T-helper 2 cell treated with Interferon-gamma antibody and Interleukin-4, amounts not matched to agents 100 ng/mL and 5 ng/mL, for 36 hours (primary cell): ENCODE measurements at regions not wholly inside any gene's neighbourhood (a gene's known extent, or its start where the extent isn't known, plus 50 kb on each side); places are given as distances from the start of the nearest gene placed in this dataset.

Experiments used
- intact Hi-C: fragments of 100-400 bp; cut with micrococcal nuclease; formaldehyde crosslinking; loops from one replicate; pipeline ENCODE4 v1.15.1; 2023

GRCh38 chr6:160899671-160900430, 91.7 kb upstream of the MAP3K4 start:
- intact Hi-C loops, result no loop called here

- intact Hi-C loops, result no loop called here
Observed at GRCh38 chr6:160911949-160912348, 79.6 kb upstream of the MAP3K4 start.

DNA sequence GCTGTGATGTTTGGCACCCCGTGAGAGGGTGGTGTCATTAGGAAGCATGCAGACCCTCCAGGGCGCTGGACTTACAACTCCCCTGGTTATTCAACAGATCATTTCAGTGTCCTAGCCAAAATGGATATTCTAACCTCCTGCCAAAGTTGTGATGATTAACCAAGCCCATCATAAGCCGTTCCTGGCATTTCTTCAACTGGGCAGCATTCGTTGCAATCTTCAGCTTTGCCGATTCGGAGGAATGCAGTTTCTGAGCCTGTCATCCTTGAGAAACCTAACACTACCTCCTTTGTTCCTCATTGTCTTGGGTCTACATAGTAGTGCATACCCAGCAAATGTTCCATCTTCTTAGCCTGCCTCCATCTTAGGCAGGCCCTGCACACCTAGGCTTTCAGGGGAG, 79.2 kb upstream of the MAP3K4 start:
- intact Hi-C loops, result no loop called here

DNA sequence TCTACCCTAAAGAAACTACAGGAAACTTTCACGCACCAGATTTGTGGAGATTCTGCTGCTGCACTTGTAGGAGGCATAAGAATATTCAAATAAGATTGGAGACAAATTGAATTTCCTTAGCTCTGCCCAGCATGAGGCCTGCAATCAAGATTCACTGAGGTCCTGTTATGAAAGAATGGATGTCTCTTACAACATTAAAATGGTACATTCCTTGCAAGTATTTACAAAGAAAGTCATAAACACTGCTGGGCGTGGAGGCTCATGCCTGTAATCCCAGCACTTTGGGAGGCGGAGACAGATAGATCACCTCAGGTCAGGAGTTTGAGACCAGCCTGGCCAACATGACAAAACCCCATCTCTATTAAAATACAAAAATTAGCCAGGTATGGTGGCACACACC, 74.0 kb upstream of the MAP3K4 start:
- intact Hi-C loops, result no loop called here

GRCh38 chr6:160919723-160920440, 71.7 kb upstream of the MAP3K4 start:
- intact Hi-C loops, result no loop called here

DNA sequence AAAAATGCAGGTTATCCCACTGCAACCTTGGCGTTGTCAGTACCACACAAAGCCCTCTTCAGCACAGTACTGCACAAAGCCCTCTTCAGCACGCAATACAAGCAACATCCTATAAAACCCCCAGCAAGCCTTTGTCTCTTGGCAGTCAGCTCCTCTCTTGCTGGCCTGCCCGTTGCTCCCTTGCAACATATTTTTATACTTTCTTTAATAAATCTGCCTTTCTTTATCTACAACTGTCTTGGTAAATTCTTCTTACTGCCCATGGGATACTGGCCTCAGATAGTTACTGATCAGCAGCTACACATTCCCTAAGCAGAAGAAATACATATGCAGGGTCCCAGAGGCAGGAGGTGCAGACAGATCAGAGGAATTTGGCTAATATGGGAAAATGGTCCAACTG, 70.5 kb upstream of the MAP3K4 start:
- intact Hi-C loops, result no loop called here

DNA sequence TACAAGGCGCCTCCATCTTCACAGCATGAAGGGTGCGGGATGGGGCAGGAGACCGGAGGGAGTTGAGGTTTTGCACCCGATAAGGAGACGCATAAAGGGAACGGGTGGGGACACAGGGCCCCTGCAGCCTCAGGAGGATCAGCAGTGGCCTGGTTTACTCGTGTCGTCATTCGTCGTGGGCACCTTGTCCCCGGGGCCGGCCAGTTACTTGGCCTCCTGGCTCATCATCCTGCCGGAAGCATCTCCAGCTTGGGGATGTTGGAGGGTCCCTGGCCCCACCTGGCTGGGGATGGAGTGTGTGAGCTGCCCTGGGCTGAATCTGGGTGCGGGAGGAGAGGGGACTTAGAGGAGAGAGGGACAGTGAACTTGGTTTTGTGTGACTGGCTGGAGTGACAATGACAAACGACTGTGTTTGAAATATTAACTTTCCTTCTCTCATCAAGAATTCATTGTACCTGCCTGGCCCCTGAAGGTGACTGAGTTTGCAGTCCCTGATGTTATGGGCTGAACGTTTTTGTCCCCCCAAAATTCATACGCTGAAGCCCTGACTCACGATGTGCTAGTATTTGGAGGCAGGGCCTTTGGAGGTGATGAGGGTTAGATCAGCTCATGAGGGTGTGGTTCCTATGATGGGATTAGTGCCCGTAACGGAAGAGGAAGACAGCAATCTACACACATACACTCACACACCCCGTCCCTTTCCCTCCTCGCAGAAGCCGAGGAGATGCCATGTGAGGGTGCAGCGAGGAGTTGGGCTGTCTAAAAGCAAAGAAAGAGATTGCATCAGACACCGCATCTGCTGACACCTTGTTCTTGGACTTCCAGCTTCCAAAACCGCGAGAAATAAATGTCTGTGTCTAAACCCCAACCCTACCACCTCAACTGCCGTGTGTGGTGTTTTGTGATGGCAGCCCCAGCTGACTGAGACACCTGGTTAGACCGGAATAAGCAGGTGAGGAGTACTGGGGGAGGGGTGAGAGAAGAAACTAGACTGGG, 65.0 kb upstream of the MAP3K4 start:
- intact Hi-C loops, result no loop called here

- intact Hi-C loops, result no loop called here
Observed at GRCh38 chr6:160927416-160927815, 64.2 kb upstream of the MAP3K4 start.

- intact Hi-C loops, result no loop called here
Observed at GRCh38 chr6:160929361-160929760, 62.2 kb upstream of the MAP3K4 start.

DNA sequence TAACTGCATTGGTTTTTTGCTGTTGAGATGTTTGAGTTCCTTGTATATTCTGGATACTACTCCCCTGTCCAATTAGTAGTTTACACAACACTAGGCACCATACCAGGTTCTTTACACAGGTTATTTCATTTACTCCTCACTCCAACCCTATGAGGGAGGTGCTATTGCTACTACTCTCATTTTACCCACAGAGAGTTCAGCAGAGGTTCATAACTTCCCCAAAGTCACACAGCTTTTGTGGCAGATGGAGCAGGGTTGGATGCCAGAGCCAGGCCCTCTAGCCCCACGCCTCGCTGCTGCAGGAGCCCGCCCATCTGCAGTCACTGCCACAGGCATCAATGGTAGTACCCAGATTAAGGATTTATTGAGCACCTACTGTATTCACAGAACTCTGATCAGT, 61.7 kb upstream of the MAP3K4 start:
- intact Hi-C loops, result loop anchor here (1.0 to 2.0 kb wide), 2 partner anchors 63 to 444 kb away; no protein-coding TSS in a partner anchor

DNA sequence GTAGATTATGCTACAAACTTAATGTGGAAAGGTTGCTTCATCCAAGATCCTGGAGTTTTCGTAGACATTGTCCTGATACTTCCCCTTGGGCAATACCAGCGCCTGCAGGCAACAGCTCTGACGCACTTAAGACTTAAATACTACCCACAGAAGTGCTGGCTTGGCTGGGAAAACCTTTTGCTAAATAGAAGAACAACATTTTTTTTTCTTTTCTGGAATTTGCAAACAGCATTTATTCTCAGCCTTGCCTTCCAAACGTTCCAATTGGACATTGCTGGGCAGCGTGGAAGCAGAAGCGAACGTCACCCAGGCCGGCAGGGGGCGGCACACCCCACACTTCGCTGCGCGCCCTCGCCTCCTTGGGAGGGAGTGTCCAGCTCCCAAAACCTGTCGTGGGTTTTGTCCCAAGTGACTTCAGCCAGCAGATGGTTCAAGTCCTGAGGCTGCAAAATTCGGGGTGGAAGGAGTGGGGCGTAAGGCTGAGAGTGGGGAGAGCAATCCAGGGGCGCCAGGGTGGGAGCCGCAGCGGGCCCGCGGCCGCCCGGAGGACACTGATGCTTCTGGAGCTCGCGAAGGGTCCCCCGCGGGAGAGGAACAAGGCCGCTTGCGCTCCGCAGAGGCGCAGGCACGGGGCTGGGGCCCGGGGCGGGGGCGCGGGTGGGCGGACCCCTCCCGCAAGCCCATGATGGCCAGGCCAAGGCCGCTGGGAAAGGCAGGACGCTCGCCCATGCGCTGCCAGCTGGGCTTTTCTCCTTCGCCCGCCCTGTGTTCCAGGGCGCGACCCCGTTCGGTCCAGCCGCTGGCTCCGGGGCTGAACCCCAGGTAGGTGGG, 60.8 kb upstream of the MAP3K4 start:
- intact Hi-C loops, result loop anchor here (1.0 to 2.0 kb wide), 2 partner anchors 62 to 444 kb away; no protein-coding TSS in a partner anchor

DNA sequence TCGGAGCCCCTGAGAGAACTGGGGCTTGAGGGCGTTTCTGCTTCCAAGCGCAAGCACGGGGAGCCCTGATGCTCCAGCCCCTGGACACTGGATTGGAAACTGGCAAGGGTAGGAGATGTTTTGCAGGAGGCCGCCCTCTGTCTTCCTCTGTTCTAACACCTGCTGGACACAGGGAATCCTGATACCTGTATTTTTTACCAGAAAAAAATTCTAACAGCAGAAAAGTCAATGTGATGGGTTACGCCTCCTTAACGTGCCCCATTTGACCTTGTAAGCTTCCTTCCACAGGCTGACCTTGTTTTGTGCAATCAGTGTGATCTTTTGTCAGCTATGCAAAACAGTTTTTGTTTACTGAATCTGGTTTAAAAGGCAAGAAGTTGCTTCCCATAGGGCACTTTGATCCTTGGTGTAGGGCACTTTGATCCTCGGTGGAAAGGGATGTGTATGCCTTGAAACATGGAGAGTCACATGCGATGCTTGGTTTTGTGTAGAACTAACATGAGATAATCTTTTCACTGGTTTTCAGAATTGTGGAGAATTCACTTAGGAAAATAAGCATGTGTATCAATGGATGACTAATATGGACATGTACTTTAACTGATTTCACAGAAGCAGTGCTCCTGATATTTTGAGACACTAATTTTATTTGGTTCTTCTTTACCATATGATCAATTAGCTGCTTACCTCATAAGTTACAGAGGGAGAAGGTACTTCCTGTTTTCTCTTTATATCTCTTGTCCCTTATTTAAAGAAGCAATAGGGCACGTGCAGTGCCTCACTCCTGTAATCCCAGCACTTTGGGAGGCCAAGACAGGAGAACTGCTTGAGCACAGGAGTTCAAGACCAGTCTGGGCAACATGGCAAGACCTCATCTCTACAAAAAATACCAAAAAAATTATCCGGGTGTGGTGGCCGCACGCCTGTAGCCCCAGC, 59.9 kb upstream of the MAP3K4 start:
- intact Hi-C loops, result loop anchor here (2.0 kb wide), 1 partner anchor 61 kb away; no protein-coding TSS in a partner anchor

DNA sequence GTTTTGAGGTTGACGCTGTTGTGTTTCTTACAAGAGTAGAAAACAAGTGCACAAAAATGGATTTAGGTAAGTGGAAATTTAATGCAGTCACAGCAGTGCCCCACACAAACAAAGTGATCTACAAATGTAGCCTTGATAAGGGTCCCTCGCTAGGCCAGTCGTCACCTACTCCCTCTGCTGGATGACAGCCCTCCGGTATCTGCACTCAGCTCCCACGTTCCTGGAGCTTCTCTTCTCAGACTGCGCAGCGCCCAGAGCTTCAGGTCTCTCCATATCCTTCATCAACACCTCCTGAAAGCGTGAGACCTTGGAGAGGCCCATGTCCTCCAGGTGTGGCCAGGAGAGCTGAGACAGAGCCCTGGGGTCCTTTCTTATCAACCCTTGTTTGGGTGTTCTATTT, 58.3 kb upstream of the MAP3K4 start:
- intact Hi-C loops, result no loop called here

DNA sequence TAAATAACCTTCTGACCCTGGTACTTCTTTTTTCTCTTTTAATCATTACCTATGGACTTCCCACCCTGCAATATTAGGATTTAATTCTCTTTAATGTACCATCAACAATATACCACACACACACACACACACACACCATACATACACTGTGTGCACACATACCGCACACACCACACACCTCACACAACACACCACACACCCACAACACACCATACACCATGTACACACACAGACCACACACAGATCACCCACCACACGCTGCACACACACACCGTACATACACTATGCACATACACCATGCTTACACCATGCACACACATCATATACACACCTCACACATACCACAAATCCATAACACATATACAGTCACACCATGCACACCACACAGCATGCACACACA, 57.4 kb upstream of the MAP3K4 start:
- intact Hi-C loops, result no loop called here

DNA sequence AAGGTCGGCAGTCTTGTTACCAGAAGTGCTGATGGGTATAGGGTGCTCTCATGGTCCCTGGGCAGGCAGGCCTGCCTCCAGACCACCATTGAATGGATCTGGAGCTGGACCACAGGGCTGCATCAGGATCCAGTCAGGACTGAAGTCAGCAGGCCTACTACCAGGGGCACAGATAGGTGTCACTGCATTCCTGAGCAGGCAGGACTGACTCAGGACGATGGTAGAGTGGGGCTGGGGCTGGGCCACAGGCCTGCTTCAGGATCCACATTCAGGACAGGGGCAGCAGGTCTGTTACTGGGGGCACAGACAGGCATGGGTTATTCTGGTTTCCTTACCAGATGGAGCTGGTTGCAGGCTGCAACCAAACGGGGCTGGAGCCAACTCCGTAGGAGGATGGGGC, 51.4 kb upstream of the MAP3K4 start:
- intact Hi-C loops, result no loop called here
